Brain microvascular endothelial cell (primary cell): ENCODE measurements at regions not wholly inside any gene's neighbourhood (a gene's known extent, or its start where the extent isn't known, plus 50 kb on each side); places are given as distances from the start of the nearest gene placed in this dataset.

ENCODE experiments used
- DNase-seq: peaks from one replicate; pipeline ENCODE4 v3.0.0-alpha.2; 2020
- H3K27ac ChIP-seq: fragments of 250-450 bp; sonication (Bioruptor Pico); 2 replicates; pipeline ENCODE4 v1.5.1; 2020; ENCODE audit warnings: mild to moderate bottlenecking, moderate library complexity
- H3K27me3 ChIP-seq: fragments of 250-450 bp; sonication (Bioruptor Pico); replicated peaks from 2 replicates; pipeline ENCODE4 v1.5.1; 2020; ENCODE audit warnings: mild to moderate bottlenecking
- H3K36me3 ChIP-seq: fragments of 250-450 bp; sonication (Bioruptor Pico); replicated peaks from 2 replicates; pipeline ENCODE4 v1.5.1; 2020; ENCODE audit warnings: mild to moderate bottlenecking
- H3K4me3 ChIP-seq: 2 replicates; pipeline ENCODE4 v1.5.1; 2011; ENCODE audit warnings: low read depth, mild to moderate bottlenecking, control low read depth, low read length, moderate library complexity
- in situ Hi-C: cut with HindIII; loops from 2 replicates; pipeline ENCODE4 v1.10.0; 2017; ENCODE audit warnings: low sequenced_read_pairs, low pct_ligation_motif_present
- TF ChIP-seq, protein P1 (sequence below): IDR thresholded peaks from 2 replicates; pipeline ENCODE4 v1.5.1; 2011; ENCODE audit warnings: low read depth, mild to moderate bottlenecking, moderate library complexity, low read length, control low read depth, inconsistent platforms; ENCODE audit errors: missing control alignments

DNA sequence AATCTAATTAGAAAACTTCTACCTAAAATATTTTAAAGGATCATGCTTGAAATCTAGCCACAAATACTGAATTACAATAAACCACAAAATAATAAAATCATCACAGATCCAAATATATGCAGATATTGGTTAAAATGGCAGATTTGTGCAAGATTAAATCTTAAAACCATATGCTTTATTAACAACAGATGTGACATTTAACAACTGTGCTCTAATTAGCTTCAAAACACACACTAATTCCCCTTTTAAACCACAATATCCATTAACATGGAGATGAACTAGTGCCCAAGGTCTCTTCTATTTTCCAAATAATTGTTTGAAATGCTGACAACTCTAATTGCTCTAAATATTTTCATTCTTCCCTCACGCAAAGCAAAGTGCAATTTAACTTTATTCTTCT lies 1530.3 kb downstream of the SI start:
- Histone ChIP-seq H3K27ac (no peak overlapping the region), H3K36me3 (no peaks in the 10 kb centered on the region), H3K27me3 (no peaks in the 10 kb centered on the region), H3K4me3 (no peak overlapping the region)
- DNase-seq = no peak
- TF ChIP-seq, protein P1, sequence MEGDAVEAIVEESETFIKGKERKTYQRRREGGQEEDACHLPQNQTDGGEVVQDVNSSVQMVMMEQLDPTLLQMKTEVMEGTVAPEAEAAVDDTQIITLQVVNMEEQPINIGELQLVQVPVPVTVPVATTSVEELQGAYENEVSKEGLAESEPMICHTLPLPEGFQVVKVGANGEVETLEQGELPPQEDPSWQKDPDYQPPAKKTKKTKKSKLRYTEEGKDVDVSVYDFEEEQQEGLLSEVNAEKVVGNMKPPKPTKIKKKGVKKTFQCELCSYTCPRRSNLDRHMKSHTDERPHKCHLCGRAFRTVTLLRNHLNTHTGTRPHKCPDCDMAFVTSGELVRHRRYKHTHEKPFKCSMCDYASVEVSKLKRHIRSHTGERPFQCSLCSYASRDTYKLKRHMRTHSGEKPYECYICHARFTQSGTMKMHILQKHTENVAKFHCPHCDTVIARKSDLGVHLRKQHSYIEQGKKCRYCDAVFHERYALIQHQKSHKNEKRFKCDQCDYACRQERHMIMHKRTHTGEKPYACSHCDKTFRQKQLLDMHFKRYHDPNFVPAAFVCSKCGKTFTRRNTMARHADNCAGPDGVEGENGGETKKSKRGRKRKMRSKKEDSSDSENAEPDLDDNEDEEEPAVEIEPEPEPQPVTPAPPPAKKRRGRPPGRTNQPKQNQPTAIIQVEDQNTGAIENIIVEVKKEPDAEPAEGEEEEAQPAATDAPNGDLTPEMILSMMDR = no peak
- in situ Hi-C loops = no loop called here

DNA sequence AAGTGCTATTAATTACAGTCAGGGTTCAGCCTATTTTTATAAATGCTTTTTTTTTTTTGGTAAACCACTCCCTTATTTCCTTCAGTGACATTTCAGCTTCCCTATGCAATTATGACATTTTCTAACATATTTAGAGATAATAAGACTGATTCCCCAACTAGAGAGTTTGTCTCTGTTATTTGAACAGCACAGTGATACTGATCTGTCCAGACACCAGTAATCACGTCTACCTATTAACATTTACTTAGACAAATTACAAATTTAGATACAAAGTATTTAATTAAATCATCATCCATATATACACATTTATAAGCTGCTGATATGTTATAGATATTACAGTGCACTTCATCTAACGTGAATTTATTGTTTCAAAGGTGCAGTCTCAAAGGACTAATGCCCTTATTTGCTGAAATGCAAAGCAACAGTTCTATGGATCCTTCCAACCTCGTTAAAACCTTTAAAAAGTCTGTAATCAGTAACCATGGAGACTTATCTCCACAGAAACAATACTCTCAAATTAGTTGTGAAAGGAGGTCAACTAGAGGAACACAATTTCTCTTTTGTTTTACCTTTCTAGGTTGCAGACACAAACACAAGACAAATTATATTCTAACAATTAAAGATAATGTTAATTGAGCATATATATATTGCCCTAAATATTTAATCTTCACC lies 1531.1 kb downstream of the SI start:
- TF ChIP-seq, protein P1 = no peak
- Histone ChIP-seq H3K27ac (no peak overlapping the region), H3K4me3 (no peak overlapping the region), H3K27me3 (no peaks in the 10 kb centered on the region), H3K36me3 (no peaks in the 10 kb centered on the region)
- in situ Hi-C loops = no loop called here
- DNase-seq = no peak

DNA sequence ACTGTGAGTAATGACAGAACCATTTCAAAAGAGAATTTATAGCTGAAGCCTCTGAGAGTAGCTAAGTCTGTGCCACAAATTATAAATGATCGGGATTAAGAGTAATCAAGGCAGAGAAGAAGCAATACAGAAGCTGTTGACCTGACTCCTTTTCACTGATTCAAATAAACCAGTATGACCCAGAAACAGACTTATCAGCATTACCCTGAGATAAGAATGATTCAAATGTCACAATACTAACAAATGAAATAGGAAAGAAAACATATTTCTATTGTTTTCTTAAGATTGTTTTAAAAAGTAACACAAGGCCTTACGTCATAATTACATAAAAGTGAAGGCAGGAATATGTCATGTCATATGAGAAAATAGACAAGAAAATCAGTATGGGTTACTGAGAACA lies 1534.6 kb downstream of the SI start:
- H3K36me3 ChIP-seq = no peaks in the 10 kb centered on the region
- H3K27me3 ChIP-seq = no peaks in the 10 kb centered on the region
- DNase-seq = no peak
- H3K4me3 ChIP-seq = no peak overlapping the region
- TF ChIP-seq, protein P1 = no peak
- no peak overlapping the region for H3K27ac ChIP-seq
- in situ Hi-C loops = no loop called here

DNA sequence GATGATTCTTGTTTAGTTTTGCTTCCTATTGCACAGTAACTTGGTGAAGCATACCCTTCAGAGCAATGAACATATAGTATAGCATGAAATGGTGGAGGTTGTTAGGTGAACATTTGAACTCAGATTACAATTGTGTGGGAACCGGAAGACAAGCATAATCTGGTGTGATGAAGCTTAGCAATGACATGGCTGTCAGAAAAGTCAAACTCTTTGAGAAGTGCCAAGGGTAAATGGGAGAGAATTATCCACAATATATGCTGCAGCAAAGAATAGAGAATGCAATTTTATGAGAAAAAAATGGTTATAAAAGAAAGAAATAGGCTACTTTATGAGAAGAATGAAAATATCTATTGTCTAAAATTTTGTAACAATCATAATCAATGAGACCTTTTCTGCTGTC lies 1536.7 kb downstream of the SI start:
- no peak overlapping the region for H3K4me3 ChIP-seq
- DNase-seq = no peak
- TF ChIP-seq, protein P1 = no peak
- no peaks in the 10 kb centered on the region for H3K36me3 ChIP-seq
- no peaks in the 10 kb centered on the region for H3K27me3 ChIP-seq
- in situ Hi-C loops = no loop called here
- H3K27ac ChIP-seq = no peak overlapping the region

DNA sequence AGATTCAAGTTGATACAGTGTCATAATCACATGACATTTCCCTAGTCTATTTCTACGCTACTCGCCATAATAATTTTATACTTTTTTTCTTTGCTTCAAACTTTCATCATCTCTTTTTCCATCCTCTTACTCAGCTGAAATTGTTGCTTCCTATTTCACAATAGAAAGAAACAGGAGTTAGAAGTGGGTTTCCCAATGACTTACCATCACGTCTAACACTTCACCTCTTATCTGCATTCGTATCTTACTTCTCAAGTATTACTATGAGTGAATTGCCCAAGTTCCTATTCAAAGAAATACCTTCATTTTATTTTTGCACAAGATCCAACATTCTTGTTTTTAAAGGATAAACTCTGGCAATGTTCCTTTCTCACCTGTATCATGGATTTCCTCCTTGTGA lies 1539.9 kb downstream of the SI start:
- DNase-seq = no peak
- in situ Hi-C loops = no loop called here
- no peak overlapping the region for H3K4me3 ChIP-seq
- no peaks in the 10 kb centered on the region for H3K27me3 ChIP-seq
- H3K27ac ChIP-seq = no peak overlapping the region
- H3K36me3 ChIP-seq = no peaks in the 10 kb centered on the region
- TF ChIP-seq, protein P1 = no peak

DNA sequence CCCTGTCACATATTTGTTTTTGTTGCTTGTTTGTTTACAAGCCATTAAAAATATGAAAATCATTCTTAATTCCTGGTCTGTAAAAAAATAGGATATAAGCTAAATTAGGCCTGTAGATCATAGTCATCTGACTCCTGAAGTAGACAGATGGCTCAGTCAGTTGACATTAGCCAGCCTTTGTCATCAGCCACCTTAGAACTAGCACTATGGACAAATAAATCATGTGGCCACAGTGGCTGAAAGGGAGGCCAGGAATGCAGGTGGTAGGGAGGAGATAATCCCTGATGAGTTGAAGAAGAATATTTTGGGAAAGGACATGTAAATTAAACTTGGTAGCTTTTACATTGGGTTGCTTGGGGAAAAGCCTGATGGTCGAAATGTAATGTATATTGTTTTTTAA lies 1544.9 kb downstream of the SI start:
- DNase-seq = no peak
- in situ Hi-C loops = no loop called here

More for the DNA sequence above, 1544.9 kb downstream of the SI start:
- TF ChIP-seq, protein P1 = no peak
- Histone ChIP-seq H3K27ac (no peak overlapping the region), H3K27me3 (no peaks in the 10 kb centered on the region), H3K36me3 (no peaks in the 10 kb centered on the region), H3K4me3 (no peak overlapping the region)
